ENCODE measurements at regions not wholly inside any gene's neighbourhood (a gene's known extent, or its start where the extent isn't known, plus 50 kb on each side); places are given as distances from the start of the nearest gene placed in this dataset.

DNA sequence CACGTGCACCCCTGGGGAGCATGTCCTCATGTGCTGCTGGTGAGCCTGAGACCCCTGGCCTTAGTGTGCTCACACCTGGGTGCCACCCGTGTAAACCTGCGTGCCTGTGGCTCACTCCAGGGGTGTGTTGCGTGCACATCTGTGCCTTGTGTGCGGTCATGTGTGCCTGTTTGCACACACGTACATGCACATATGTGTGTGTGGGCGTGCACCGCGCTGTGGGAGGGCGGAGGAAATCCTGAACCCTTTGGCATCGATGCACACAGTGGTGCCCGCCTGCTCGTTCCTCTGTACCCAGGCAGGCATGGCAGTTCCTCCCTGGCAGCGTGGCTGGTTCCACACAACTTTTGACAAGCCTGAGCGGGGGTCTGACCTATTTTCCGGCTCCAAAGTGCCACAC is 1181.9 kb downstream of the BRD1 start:
- TF ChIP-seq, protein P1, sequence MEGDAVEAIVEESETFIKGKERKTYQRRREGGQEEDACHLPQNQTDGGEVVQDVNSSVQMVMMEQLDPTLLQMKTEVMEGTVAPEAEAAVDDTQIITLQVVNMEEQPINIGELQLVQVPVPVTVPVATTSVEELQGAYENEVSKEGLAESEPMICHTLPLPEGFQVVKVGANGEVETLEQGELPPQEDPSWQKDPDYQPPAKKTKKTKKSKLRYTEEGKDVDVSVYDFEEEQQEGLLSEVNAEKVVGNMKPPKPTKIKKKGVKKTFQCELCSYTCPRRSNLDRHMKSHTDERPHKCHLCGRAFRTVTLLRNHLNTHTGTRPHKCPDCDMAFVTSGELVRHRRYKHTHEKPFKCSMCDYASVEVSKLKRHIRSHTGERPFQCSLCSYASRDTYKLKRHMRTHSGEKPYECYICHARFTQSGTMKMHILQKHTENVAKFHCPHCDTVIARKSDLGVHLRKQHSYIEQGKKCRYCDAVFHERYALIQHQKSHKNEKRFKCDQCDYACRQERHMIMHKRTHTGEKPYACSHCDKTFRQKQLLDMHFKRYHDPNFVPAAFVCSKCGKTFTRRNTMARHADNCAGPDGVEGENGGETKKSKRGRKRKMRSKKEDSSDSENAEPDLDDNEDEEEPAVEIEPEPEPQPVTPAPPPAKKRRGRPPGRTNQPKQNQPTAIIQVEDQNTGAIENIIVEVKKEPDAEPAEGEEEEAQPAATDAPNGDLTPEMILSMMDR (IDR thresholded peaks at IDR 0.05; ENCODE audit: low read depth, low read length): no peak
- TF ChIP-seq POLR2A (IDR thresholded peaks at IDR 0.05; ENCODE audit: extremely low read depth, insufficient read length) (no peak), MAX (IDR thresholded peaks at IDR 0.05; ENCODE audit: low read depth, low read length) (no peak)

All from NB4 (cell line).